ENCODE measurements at regions not wholly inside any gene's neighbourhood (a gene's known extent, or its start where the extent isn't known, plus 50 kb on each side); places are given as distances from the start of the nearest gene placed in this dataset.

- no peak for DNase-seq (ENCODE audit: low read depth)
- no peak overlapping the region for H3K4me3 ChIP-seq (ENCODE audit: low read length)
- TF ChIP-seq, protein P1, sequence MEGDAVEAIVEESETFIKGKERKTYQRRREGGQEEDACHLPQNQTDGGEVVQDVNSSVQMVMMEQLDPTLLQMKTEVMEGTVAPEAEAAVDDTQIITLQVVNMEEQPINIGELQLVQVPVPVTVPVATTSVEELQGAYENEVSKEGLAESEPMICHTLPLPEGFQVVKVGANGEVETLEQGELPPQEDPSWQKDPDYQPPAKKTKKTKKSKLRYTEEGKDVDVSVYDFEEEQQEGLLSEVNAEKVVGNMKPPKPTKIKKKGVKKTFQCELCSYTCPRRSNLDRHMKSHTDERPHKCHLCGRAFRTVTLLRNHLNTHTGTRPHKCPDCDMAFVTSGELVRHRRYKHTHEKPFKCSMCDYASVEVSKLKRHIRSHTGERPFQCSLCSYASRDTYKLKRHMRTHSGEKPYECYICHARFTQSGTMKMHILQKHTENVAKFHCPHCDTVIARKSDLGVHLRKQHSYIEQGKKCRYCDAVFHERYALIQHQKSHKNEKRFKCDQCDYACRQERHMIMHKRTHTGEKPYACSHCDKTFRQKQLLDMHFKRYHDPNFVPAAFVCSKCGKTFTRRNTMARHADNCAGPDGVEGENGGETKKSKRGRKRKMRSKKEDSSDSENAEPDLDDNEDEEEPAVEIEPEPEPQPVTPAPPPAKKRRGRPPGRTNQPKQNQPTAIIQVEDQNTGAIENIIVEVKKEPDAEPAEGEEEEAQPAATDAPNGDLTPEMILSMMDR (conservative IDR thresholded peaks at IDR 0.05; ENCODE audit: low read depth, low read length) = no peak
These were observed 50.8 kb upstream of the PRSS1 start for GRCh38 chr7:142698429-142698828.

- no peak for DNase-seq (ENCODE audit: low read depth)
- TF ChIP-seq, protein P1 (conservative IDR thresholded peaks at IDR 0.05; ENCODE audit: low read depth, low read length) = no peak
- no peak overlapping the region for H3K4me3 ChIP-seq (ENCODE audit: low read length)
These were observed 52.0 kb upstream of the PRSS1 start for GRCh38 chr7:142697270-142697669.

GRCh38 chr7:142696456-142697179 is 52.7 kb upstream of the PRSS1 start:
- H3K4me3 ChIP-seq (ENCODE audit: low read length) = no peak overlapping the region
- TF ChIP-seq, protein P1 (conservative IDR thresholded peaks at IDR 0.05; ENCODE audit: low read depth, low read length) = no peak
- DNase-seq (ENCODE audit: low read depth) = no peak

DNA sequence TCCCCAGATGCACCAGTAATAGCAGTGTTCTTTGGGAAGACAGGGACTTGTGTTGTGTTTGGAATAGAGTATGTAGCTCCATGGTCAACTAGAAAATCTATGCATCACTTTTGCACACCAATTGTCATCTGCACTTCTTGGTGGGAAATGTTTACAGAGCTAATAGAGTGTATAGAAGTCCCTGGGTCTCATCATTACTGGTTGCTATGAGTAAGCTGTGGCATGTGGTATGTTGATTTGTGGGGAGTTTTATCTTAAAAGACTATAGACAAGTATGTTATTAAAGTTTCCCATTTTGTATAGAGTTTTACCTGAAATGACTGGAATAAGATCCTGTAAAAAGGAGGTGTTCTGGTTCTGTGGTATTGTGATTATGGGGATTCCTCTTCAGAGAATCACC is 55.4 kb upstream of the PRSS1 start:
- H3K4me3 ChIP-seq (ENCODE audit: low read length) = no peak overlapping the region
- TF ChIP-seq, protein P1 (conservative IDR thresholded peaks at IDR 0.05; ENCODE audit: low read depth, low read length) = no peak
- no peak for DNase-seq (ENCODE audit: low read depth)

DNA sequence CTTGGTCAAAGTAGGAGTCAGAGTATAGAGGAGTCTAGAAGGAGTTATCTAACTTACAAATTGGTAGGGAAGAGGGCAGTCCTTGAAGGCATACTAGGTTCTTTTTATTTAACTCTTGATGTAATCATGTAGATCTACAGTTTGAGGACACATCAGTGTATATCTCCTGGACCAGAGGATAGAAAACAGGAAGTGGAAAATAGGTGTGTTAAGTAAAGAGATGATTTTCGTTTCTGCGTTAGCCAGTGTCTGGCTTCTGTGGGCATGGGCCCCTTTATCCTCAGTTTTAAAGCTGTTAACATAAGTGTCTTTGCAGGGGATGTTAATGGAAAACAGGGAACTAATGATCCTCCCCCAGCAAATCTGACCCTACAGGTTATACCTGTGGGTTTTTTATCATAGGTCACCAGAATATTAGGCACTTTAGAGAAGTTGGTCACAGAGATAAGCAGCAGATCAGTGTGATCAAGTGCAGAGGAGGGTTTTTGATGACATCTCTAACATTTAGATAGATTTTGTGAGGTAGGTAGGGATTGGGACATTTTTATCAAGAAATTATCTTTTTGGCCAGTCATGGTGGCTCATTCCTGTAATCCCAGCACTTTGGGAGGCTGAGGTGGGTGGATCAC is 58.6 kb upstream of the PRSS1 start:
- no peak for DNase-seq (ENCODE audit: low read depth)
- H3K4me3 ChIP-seq (ENCODE audit: low read length) = no peak overlapping the region
- TF ChIP-seq, protein P1 (conservative IDR thresholded peaks at IDR 0.05; ENCODE audit: low read depth, low read length) = no peak

DNA sequence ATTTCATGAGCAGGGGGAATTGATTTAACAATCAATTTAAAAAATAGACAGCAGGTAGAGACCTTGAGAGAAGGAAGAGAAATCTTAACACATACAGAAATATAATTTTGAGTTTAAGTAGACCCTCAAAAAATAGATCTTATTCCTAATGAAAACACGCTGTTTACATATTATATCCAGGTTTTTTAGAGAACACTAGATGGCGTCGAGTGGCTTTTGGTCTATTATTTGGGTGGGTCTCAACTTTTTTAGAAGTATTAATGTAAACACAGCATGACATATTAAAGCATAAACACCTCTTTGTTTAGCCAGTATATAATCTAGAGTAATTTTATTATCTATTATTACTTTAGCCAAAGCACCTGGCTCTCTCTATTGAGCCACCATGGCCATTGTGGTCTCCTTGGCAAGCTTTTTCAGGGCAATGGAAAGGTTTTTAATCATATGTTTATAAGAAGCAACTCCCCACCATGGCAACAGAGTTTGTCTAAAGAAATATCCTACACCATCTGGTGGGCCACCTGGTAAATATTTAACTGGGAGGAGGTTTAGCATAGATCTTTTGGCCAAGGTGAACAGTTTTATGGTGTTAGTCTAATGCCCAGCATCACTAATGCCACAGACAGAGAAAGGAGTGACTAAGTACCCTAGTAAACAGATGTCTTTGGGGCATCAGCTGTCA is 59.7 kb upstream of the PRSS1 start:
- no peak for DNase-seq (ENCODE audit: low read depth)
- no peak overlapping the region for H3K4me3 ChIP-seq (ENCODE audit: low read length)
- TF ChIP-seq, protein P1 (conservative IDR thresholded peaks at IDR 0.05; ENCODE audit: low read depth, low read length) = peak; percentile 16
